ENCODE measurements at regions not wholly inside any gene's neighbourhood (a gene's known extent, or its start where the extent isn't known, plus 50 kb on each side); places are given as distances from the start of the nearest gene placed in this dataset.

GRCh38 chr5:56369361-56369811 is 136.3 kb upstream of the ANKRD55 start:
- TF ChIP-seq CTCF (IDR thresholded peaks at IDR 0.05; ENCODE audit: insufficient read depth, low read length) (no peak), POLR2AphosphoS5 (IDR thresholded peaks at IDR 0.05; ENCODE audit: low read depth) (no peak), GABPA (IDR thresholded peaks at IDR 0.05; ENCODE audit: low read depth) (no peak)

Measured in HL-60 (cell line).